Cerebellar cortex (tissue), 1 donor: ENCODE measurements at regions not wholly inside any gene's neighbourhood (a gene's known extent, or its start where the extent isn't known, plus 50 kb on each side); places are given as distances from the start of the nearest gene placed in this dataset.
"Not testable (repeated sequence)": the region's sequence is repeated elsewhere in the genome, so short reads cannot be mapped to it uniquely, and the experiment has no call there.

Experiments used
- DNase-seq: peaks from one replicate; pipeline ENCODE4 v3.0.0-alpha.2; 2015; ENCODE audit warnings: low spot score

DNA sequence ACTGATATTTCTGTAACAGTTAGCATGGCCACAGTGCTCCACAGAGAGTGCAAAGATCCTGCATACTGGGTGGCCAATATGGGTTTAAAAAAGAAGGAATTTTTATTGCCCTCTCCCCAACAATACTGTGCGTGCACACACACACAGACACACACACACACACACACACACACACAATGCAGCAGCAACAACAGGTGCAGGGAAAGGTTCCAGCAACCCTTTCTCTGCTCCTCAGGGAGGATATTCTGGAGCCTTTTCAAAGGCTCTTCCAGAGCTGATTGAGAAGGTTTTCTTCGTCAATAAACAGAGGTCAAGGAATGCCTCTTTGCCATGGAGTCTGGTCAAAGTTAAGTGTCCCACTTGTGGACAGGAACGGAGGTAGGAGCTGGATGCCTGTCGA, 84.8 kb upstream of the ZFP42 start:
- no peak for DNase-seq

DNA sequence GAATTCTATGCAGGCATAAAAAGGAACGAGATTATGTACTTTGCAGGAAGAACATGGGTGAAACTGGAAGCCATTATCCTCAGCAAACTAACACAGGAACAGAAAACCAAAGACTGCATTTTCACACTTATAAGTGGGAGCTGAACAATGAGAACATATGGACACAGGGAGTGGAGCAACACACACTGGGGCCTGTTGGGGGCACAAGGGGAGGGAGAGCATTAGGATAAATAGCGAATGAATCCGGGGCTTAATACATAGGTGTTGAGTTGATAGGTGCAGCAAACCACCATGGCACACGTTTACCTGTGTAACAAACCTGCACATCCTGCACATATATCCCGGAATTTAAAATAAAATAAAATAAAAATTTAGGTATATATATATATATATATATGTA, 80.2 kb upstream of the ZFP42 start:
- DNase-seq = not testable (repeated sequence)

DNA sequence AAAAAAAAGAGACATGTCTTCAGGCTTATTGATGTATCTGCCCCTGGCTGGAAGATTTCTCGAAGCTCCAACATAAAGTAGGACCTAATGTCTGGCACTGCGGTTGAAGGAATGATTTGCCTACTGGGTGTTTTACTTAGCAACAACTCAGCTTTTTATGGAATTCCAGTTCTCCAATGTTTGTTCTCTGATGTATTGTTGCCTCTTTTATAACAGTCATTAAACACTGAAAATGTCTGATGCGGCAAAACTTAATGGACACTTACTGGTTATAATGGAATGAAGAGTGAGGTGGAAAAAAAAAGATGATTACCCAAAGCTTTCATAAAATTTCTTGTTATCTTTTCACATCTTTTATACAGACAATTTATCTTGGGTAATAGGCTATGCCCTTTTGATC, 75.6 kb upstream of the ZFP42 start:
- no peak for DNase-seq

DNA sequence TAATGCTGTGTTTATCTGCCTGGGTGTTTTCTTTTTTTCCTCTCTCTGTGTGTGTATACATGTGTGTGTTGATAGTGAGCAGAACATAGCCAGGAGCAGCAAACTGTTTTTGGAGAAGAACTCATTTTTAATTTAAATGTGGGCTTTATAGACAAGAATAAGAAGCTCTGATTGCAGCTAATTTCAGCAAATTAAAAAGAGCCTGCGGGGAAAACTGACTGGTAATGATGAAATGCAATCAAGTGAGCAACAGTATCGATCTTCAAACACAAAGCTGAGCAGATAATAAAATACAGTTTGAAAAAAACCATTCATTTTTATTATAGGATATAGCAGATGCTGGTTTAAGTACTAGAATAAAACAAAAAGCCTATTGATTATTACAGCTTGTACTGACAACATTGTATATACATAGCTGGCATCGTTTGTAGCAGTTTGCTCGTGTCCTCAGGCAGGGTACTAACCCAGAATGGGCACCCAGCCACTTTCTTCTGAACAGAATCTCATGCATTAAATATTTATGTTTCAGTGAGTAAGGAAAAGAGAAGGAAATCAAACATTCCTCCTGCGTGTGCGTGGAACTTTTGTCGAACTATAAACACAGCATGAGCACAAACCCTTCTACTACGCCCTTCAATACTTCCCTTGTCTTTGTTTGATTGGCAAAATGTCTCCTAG, 73.5 kb upstream of the ZFP42 start:
- no peak for DNase-seq

DNA sequence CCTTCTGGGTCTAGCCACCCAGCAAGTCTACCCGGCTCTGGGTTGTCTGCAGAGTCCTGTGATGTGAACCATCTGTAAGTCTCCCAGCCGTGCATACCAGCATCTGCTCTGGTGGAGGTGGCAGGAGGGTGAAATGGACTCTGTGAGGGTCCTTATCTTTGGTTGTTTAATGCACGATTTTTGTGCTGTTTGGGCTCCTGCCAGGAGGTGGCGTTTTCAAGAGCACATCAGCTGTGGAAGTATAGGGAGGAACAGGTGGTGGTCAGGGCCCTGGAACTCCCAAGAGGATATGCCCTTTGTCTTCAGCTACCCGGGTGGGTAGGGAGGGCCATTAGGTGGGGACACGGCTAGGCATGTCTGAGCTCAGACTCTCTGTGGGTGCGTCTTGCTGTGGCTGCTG, 66.5 kb upstream of the ZFP42 start:
- no peak for DNase-seq

DNA sequence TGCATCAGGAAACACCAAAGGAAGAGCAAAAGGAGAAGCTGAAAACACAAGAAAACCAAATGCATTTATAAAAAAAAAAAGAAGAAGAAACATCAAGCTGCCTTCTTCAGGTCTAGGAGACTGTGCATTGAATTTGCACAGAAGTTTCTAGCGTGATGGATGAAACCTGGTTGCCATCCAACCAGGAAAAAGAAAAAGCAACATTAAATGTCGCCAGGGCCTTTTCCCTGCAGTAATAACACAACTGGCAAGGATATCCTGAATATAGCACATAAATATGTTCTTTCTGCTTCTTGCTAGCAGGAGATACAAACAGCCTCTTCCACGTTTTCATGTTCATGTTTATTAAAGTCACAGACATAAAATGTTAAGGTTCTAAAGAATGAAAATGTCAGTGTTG, 60.8 kb upstream of the ZFP42 start:
- no peak for DNase-seq

DNA sequence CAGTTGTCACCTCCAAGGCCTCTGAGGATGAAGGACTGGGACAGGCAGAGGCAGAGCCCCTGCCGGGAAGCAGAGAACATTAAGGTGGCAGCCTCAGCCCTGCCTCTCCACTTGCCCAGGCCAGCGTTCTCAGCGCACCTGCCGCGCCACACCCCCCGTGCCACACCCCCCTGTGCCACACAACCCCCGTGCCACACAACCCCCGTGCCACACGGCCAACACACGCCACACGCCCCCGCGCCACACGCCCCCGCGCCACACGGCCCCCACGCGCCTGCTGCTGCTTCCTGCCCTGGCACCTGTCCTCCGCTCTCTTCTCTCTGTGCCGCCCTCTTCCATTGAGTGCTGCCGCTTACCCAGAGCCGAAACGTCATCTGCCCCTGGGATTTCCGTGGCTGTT, 58.0 kb upstream of the ZFP42 start:
- no peak for DNase-seq

DNA sequence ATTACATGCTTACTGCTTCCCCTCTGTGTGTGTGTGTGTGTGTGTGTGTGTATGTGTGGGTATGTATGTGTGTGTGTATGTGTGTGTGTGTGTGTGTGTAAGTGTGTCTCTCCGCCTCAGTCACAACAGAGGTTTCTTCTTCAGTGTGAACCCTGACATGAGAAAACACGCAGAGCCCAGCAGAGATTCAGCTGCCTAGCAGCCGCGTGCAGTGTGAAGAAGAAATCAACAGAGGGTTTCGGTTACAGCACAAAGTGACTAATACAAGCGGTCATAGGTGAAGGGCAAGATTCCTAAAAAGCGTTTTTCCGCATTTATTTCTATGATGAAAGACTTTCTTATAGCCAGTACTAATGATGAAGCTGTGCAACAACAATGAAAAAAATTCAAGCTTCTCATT, 55.3 kb upstream of the ZFP42 start:
- no peak for DNase-seq

DNA sequence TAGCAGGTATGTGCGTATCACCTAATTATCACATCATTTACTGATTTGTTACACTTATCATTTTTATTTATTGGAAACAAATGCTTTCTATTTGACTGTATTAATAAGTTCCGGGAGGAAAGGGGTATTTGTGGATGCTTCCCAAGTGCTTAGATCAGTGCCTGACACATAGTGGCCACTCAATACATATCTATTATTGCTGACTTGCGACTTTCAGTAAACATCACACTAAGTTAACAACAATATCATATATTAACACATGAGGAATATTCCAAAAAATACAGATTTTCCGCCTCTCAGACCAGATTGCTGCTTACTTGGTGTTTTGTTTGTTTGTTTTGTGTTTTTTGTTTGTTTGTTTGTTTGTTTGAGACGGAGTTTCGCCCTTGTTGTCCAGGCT, 52.6 kb upstream of the ZFP42 start:
- DNase-seq = no peak

DNA sequence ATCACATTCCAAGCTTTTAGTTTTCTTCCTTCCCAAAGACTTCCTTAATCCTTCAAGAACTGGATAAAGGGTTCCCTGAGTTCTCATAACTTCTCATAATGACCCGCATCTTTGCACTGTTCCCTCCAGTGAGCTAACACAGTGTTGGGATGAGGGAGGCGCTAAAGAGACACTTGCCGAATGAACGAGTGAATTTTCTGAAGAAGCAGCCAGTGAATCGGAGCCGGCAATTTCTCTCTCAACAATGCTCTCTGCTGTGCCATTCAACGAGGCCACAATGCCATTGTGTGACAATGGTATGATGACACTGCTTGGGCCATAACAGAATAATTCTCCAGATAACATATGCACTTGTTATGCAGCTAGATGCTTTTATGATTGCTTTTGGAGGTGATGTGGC, 51.4 kb upstream of the ZFP42 start:
- no peak for DNase-seq
